Lower leg skin (tissue), 4 donors: ENCODE measurements at regions not wholly inside any gene's neighbourhood (a gene's known extent, or its start where the extent isn't known, plus 50 kb on each side); places are given as distances from the start of the nearest gene placed in this dataset.

ENCODE experiments used
- DNase-seq, 2 donors: peaks; one replicate each; pipeline ENCODE4 v3.0.0-alpha.2; 2019; ENCODE audit warnings: low spot score in 2 of 2
- H3K4me3 ChIP-seq: fragments of 200-600 bp; sonication (generic); 2 replicates; pipeline ENCODE4 v1.5.1; 2017; ENCODE audit warnings: mild to moderate bottlenecking, low read depth; ENCODE audit not compliant: poor library complexity, severe bottlenecking
- POLR2A ChIP-seq, 2 donors: fragments of 450-650 bp; IDR thresholded peaks; one replicate each; pipeline ENCODE4 v1.6.1; 2016 to 2017; ENCODE audit warnings: antibody characterized with exemption in 2 of 2, mild to moderate bottlenecking in 1 of 2, moderate library complexity in 1 of 2
- WGBS, 2 donors: methylation state at CpG; one replicate each; pipeline ENCODE4 v1.1.5; 2018; 5-methylcytosine and 5-hydroxymethylcytosine counted together
- intact Hi-C: fragments of 100-400 bp; cut with DNase I; formaldehyde crosslinking; loops from one replicate; pipeline ENCODE4 v1.15.0; 2023; ENCODE audit warnings: low total_unique reads
- TF ChIP-seq, protein P1 (sequence below), 3 donors: fragments of 450-650 bp; IDR thresholded peaks; one replicate each; pipeline ENCODE4 v1.5.1; 2016; ENCODE audit warnings: antibody characterized with exemption in 3 of 3, mild to moderate bottlenecking in 3 of 3, moderate library complexity in 2 of 3

DNA sequence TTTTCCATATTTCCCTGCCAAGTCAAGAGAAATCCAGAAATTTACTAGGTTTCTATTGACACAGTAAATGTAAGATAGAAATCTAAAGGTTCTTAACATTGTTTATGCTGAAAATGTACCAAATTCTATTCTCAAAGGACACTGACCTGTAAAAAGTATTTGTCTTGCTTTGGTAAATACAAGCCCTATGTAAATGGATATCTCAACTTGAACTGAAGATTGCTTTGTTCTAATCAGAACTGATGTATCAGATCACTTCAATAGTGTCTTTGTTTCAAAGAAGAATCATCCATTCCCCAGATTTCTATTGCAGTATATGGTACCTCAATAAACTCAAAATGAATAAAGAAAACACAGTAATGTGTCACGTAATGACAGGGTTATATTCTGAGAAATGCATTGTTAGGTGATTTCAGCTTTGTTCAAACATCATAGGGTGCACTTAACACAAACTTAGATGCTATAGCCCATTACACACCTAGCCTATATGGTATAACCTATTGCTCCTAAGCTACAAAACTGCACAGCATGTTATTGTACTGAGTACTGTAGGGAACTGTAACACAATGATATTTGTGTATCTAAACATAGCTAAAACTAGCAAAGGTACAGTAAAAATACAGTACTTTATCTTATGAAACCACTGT lies 143.5 kb upstream of the NECTIN3 start:
- no peak overlapping the region for H3K4me3 ChIP-seq
- DNase-seq, result no peak
- TF ChIP-seq, protein P1, sequence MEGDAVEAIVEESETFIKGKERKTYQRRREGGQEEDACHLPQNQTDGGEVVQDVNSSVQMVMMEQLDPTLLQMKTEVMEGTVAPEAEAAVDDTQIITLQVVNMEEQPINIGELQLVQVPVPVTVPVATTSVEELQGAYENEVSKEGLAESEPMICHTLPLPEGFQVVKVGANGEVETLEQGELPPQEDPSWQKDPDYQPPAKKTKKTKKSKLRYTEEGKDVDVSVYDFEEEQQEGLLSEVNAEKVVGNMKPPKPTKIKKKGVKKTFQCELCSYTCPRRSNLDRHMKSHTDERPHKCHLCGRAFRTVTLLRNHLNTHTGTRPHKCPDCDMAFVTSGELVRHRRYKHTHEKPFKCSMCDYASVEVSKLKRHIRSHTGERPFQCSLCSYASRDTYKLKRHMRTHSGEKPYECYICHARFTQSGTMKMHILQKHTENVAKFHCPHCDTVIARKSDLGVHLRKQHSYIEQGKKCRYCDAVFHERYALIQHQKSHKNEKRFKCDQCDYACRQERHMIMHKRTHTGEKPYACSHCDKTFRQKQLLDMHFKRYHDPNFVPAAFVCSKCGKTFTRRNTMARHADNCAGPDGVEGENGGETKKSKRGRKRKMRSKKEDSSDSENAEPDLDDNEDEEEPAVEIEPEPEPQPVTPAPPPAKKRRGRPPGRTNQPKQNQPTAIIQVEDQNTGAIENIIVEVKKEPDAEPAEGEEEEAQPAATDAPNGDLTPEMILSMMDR (IDR thresholded peaks at IDR 0.05), result no peak
- no peak for TF ChIP-seq POLR2A (IDR thresholded peaks at IDR 0.05)
- intact Hi-C loops, result no loop called here
- 84 to 85% methylated on average over 1 of the region's 1 CpG for WGBS, 2 donors

DNA sequence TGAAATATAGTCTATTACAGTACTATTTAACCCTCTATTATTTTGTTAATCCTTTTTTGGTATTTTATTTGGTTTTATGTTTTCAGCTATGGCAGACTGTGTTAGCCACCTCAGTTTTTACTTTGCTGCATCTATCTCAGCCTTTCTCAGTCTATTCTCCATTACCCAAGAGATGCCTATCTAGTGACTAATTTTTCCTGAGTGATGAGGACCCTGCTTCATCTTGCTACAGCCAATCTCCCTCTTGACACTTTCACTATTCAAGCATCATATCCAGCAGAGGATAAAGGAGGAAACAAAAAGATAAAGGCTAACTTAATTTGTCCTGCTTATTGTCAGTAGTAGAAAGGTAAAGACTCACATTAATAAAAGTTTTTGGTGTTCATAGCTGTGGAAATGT lies 141.8 kb upstream of the NECTIN3 start:
- intact Hi-C loops, result no loop called here
- H3K4me3 ChIP-seq, result no peak overlapping the region
- TF ChIP-seq, protein P1 (IDR thresholded peaks at IDR 0.05), result no peak
- TF ChIP-seq POLR2A (IDR thresholded peaks at IDR 0.05), result no peak
- no peak for DNase-seq

DNA sequence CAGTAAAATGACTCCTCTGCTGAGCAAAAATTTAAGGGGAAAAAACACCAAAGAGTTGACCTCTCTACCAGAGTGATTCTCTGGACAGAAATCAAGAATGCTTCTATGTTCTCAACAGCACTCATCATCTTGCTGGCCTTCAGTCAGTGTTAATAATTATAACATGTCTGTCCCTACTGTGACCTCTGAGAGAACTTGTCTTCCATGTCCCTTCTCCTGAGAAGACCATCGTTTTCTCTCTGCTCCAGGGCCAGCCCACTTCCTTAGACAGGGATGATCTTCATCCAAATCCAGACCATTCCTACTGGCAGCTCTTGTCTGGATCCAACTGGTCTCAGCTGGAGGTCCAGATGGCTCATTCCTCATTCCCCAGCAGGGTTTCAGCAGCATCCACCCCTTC lies 139.0 kb upstream of the NECTIN3 start:
- intact Hi-C loops, result no loop called here
- 45 to 58% methylated on average over 1 of the region's 1 CpG for WGBS, 2 donors
- H3K4me3 ChIP-seq, result no peak overlapping the region
- TF ChIP-seq POLR2A (IDR thresholded peaks at IDR 0.05), result no peak
- TF ChIP-seq, protein P1 (IDR thresholded peaks at IDR 0.05), result no peak
- no peak for DNase-seq

DNA sequence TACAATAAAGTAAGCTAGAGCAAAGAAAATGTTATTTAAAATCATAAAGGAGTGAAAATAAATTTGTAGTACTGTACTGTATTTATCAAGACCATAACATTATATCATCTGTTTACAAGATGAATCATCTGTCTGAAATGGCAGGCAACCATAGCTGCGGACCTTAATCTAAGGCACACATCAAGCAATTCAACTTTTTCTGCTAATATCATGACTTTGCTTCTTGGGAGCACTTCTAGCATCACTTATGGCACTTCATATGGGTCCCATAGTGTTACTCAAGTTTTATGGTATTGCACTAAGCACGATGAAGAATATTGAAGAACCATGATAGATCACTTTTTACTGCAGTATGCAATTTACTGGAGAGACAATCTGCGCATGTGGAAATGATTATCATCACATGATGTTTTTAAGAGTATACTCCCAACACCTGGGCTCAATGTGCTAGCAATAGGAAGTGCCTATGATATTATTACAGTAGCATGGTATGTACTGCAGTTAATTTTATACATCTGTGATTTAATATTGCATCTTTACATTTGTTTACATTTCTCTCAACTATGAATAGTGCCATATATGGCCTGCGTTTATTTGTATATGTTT lies 137.7 kb upstream of the NECTIN3 start:
- intact Hi-C loops, result no loop called here
- TF ChIP-seq, protein P1 (IDR thresholded peaks at IDR 0.05), result no peak
- TF ChIP-seq POLR2A (IDR thresholded peaks at IDR 0.05), result no peak
- H3K4me3 ChIP-seq, result no peak overlapping the region
- no peak for DNase-seq
- WGBS, 2 donors, result 63 to 65% methylated on average over 4 of the region's 4 CpGs

DNA sequence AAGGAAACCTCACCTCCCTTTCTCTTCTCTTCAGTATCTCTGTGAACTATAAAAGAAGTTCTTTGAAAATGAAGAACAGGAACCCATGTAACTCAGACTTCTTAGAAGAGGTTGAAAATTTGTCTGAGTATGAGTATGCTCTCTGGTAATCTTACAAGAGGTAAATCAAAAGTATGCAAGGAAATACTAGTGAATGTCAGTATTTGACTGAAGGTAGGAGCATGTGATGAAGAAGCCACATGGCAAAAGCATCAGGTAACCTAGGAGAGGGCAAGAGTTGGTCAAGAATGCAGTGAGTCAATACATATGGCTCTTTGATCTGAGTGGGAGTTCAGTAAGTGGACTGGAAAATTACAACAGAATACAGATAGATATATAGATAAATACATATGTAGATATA lies 133.0 kb upstream of the NECTIN3 start:
- intact Hi-C loops, result no loop called here
- DNase-seq, result no peak
- no peak overlapping the region for H3K4me3 ChIP-seq
- TF ChIP-seq, protein P1 (IDR thresholded peaks at IDR 0.05), result no peak
- TF ChIP-seq POLR2A (IDR thresholded peaks at IDR 0.05), result no peak

DNA sequence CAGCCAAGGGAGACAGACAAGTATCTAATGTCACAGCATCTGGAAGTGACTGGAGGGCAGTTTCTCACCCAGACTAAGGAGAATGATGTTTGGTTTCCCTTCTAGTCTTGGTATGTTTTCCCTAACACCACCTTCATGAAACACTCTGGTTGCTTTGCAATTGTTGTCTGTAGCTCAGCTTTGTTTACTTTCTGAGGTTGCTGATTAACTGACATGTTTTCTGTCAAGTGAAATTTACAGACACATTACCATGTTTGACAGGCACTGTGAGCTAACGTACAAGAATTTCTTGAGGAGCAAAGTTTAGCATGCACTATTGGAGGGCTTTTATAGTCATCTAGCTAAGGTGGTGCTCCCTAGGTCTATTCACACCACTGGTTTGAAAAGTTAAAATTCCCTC lies 131.6 kb upstream of the NECTIN3 start:
- TF ChIP-seq, protein P1 (IDR thresholded peaks at IDR 0.05), result no peak
- no peak for TF ChIP-seq POLR2A (IDR thresholded peaks at IDR 0.05)
- DNase-seq, result no peak
- WGBS, 2 donors, result 31 to 32% methylated on average over 1 of the region's 1 CpG
- no peak overlapping the region for H3K4me3 ChIP-seq
- intact Hi-C loops, result no loop called here
